ENCODE measurements at regions not wholly inside any gene's neighbourhood (a gene's known extent, or its start where the extent isn't known, plus 50 kb on each side); places are given as distances from the start of the nearest gene placed in this dataset.

- no peak overlapping the region for H3K9ac ChIP-seq (ENCODE audit: low read depth, low read length, poor library complexity, severe bottlenecking)
- H3K79me2 ChIP-seq (ENCODE audit: insufficient read depth, low read length) = no peaks in the 10 kb centered on the region
- H4K20me1 ChIP-seq (ENCODE audit: insufficient read depth, low read length, poor library complexity, severe bottlenecking) = no peaks in the 10 kb centered on the region
- no peak overlapping the region for H3K4me3 ChIP-seq (ENCODE audit: low read length, poor library complexity, severe bottlenecking)
- TF ChIP-seq CTCF (conservative IDR thresholded peaks at IDR 0.05; ENCODE audit: low read length) (no peak), EZH2phosphoT487 (IDR thresholded peaks at IDR 0.05; ENCODE audit: borderline replicate concordance) (no peak)
- no peaks in the 10 kb centered on the region for H3K36me3 ChIP-seq (ENCODE audit: insufficient read depth, low read length)
- H3K27me3 ChIP-seq (ENCODE audit: insufficient read depth, low read length, poor library complexity, severe bottlenecking) = no peaks in the 10 kb centered on the region
- no peak overlapping the region for H3K4me2 ChIP-seq (ENCODE audit: low read depth, low read length, poor library complexity, severe bottlenecking)
- no peaks in the 10 kb centered on the region for H3F3A ChIP-seq (ENCODE audit: low read depth)
- no peaks in the 10 kb centered on the region for H3K9me3 ChIP-seq (ENCODE audit: insufficient read depth, low read depth, low read length)
- no peaks in the 10 kb centered on the region for H3K4me1 ChIP-seq (ENCODE audit: insufficient read depth, low read length, poor library complexity, severe bottlenecking)
- H2AFZ ChIP-seq (ENCODE audit: low read length) = no peak overlapping the region
- H3K9me2 ChIP-seq (replicated peaks; ENCODE audit: low read depth, low read length) = no peaks in the 10 kb centered on the region
Observed at GRCh38 chr2:6700335-6700734, 165.4 kb downstream of the CMPK2 start.

GRCh38 chr2:6704077-6704476 is 161.6 kb downstream of the CMPK2 start:
- Histone ChIP-seq H4K20me1 (ENCODE audit: insufficient read depth, low read length, poor library complexity, severe bottlenecking) (no peaks in the 10 kb centered on the region), H2AFZ (ENCODE audit: low read length) (no peak overlapping the region), H3K9me3 (ENCODE audit: insufficient read depth, low read depth, low read length) (no peaks in the 10 kb centered on the region), H3K4me2 (ENCODE audit: low read depth, low read length, poor library complexity, severe bottlenecking) (no peak overlapping the region), H3K9me2 (replicated peaks; ENCODE audit: low read depth, low read length) (no peaks in the 10 kb centered on the region), H3K79me2 (ENCODE audit: insufficient read depth, low read length) (no peaks in the 10 kb centered on the region), H3K27me3 (ENCODE audit: insufficient read depth, low read length, poor library complexity, severe bottlenecking) (no peaks in the 10 kb centered on the region), H3K4me3 (ENCODE audit: low read length, poor library complexity, severe bottlenecking) (no peak overlapping the region), H3F3A (ENCODE audit: low read depth) (no peaks in the 10 kb centered on the region), H3K9ac (ENCODE audit: low read depth, low read length, poor library complexity, severe bottlenecking) (no peak overlapping the region), H3K36me3 (ENCODE audit: insufficient read depth, low read length) (no peaks in the 10 kb centered on the region), H3K4me1 (ENCODE audit: insufficient read depth, low read length, poor library complexity, severe bottlenecking) (no peaks in the 10 kb centered on the region)
- TF ChIP-seq CTCF (conservative IDR thresholded peaks at IDR 0.05; ENCODE audit: low read length) (no peak), EZH2phosphoT487 (IDR thresholded peaks at IDR 0.05; ENCODE audit: borderline replicate concordance) (no peak)

- TF ChIP-seq EZH2phosphoT487 (IDR thresholded peaks at IDR 0.05; ENCODE audit: borderline replicate concordance) = no peak
- TF ChIP-seq CTCF (conservative IDR thresholded peaks at IDR 0.05; ENCODE audit: low read length) = no peak
- no peak overlapping the region for H3K4me2 ChIP-seq (ENCODE audit: low read depth, low read length, poor library complexity, severe bottlenecking)
- no peaks in the 10 kb centered on the region for H3K4me1 ChIP-seq (ENCODE audit: insufficient read depth, low read length, poor library complexity, severe bottlenecking)
- no peaks in the 10 kb centered on the region for H3K36me3 ChIP-seq (ENCODE audit: insufficient read depth, low read length)
- no peaks in the 10 kb centered on the region for H3F3A ChIP-seq (ENCODE audit: low read depth)
- no peak overlapping the region for H3K9ac ChIP-seq (ENCODE audit: low read depth, low read length, poor library complexity, severe bottlenecking)
- no peaks in the 10 kb centered on the region for H3K79me2 ChIP-seq (ENCODE audit: insufficient read depth, low read length)
- H3K27me3 ChIP-seq (ENCODE audit: insufficient read depth, low read length, poor library complexity, severe bottlenecking) = no peaks in the 10 kb centered on the region
- no peaks in the 10 kb centered on the region for H3K9me2 ChIP-seq (replicated peaks; ENCODE audit: low read depth, low read length)
- no peak overlapping the region for H2AFZ ChIP-seq (ENCODE audit: low read length)
- no peaks in the 10 kb centered on the region for H3K9me3 ChIP-seq (ENCODE audit: insufficient read depth, low read depth, low read length)
- no peaks in the 10 kb centered on the region for H4K20me1 ChIP-seq (ENCODE audit: insufficient read depth, low read length, poor library complexity, severe bottlenecking)
- H3K4me3 ChIP-seq (ENCODE audit: low read length, poor library complexity, severe bottlenecking) = no peak overlapping the region
Observed at GRCh38 chr2:6721395-6721794, 144.3 kb downstream of the CMPK2 start.

All from Loucy (cell line).